Skin of body (tissue), 1 donor: ENCODE measurements at regions not wholly inside any gene's neighbourhood (a gene's known extent, or its start where the extent isn't known, plus 50 kb on each side); places are given as distances from the start of the nearest gene placed in this dataset.
A peak's percentile ranks its signal among the peaks of the same experiment; 100 is the strongest.

Experiments
- DNase-seq: peaks from one replicate; lab custom pipeline; 2025; lab: John Stamatoyannopoulos, UW

- DNase-seq = no peak
Measured at GRCh38 chr2:234835738-234836137, 116.1 kb upstream of the SH3BP4 start.

- DNase-seq = no peak
Measured at GRCh38 chr2:234834228-234834923, 117.4 kb upstream of the SH3BP4 start.

- DNase-seq = no peak
Measured at GRCh38 chr2:234830853-234831252, 121.0 kb upstream of the SH3BP4 start.

GRCh38 chr2:234829074-234829455, 122.8 kb upstream of the SH3BP4 start:
- DNase-seq = no peak

- no peak for DNase-seq
Measured at GRCh38 chr2:234828382-234829073, 123.3 kb upstream of the SH3BP4 start.

GRCh38 chr2:234827096-234827860, 124.5 kb upstream of the SH3BP4 start:
- DNase-seq = no peak

GRCh38 chr2:234826681-234827080, 125.1 kb upstream of the SH3BP4 start:
- DNase-seq = no peak

GRCh38 chr2:234825616-234826015, 126.2 kb upstream of the SH3BP4 start:
- peak; percentile 32 for DNase-seq

- peak; percentile 93 for DNase-seq
Measured at GRCh38 chr2:234823877-234824376, 127.9 kb upstream of the SH3BP4 start.

- DNase-seq = peak; percentile 43
Measured at GRCh38 chr2:234823196-234823876, 128.5 kb upstream of the SH3BP4 start.

- DNase-seq = no peak
Measured at GRCh38 chr2:234821946-234822475, 129.8 kb upstream of the SH3BP4 start.

- no peak for DNase-seq
Measured at GRCh38 chr2:234818937-234819336, 132.9 kb upstream of the SH3BP4 start.

- DNase-seq = no peak
Measured at GRCh38 chr2:234816491-234816890, 135.3 kb upstream of the SH3BP4 start.

- no peak for DNase-seq
Measured at GRCh38 chr2:234816056-234816455, 135.8 kb upstream of the SH3BP4 start.

GRCh38 chr2:234814374-234814773, 137.4 kb upstream of the SH3BP4 start:
- DNase-seq = no peak

GRCh38 chr2:234812851-234813250, 139.0 kb upstream of the SH3BP4 start:
- DNase-seq = no peak

GRCh38 chr2:234808907-234809306, 142.9 kb upstream of the SH3BP4 start:
- DNase-seq = no peak

- no peak for DNase-seq
Measured at GRCh38 chr2:234806818-234807217, 145.0 kb upstream of the SH3BP4 start.

- DNase-seq = no peak
Measured at GRCh38 chr2:234805836-234806235, 146.0 kb upstream of the SH3BP4 start.

- DNase-seq = no peak
Measured at GRCh38 chr2:234804704-234805103, 147.1 kb upstream of the SH3BP4 start.

GRCh38 chr2:234802845-234803171, 149.0 kb upstream of the SH3BP4 start:
- no peak for DNase-seq
